ENCODE measurements at regions not wholly inside any gene's neighbourhood (a gene's known extent, or its start where the extent isn't known, plus 50 kb on each side); places are given as distances from the start of the nearest gene placed in this dataset.

GRCh38 chr11:134716582-134716981, 304.5 kb upstream of the B3GAT1 start:
- TF ChIP-seq CTCF (IDR thresholded peaks at IDR 0.05) (no peak), POLR2A (IDR thresholded peaks at IDR 0.05) (no peak), POLR2AphosphoS5 (IDR thresholded peaks at IDR 0.05) (no peak)
